ENCODE measurements at regions not wholly inside any gene's neighbourhood (a gene's known extent, or its start where the extent isn't known, plus 50 kb on each side); places are given as distances from the start of the nearest gene placed in this dataset.

- no TSS peak for BruUV-seq (replicated peaks)
- dilution Hi-C loops (cut with HindIII; ENCODE audit: low sequenced_read_pairs, unreplicated experiment): no loop called here
- H3K23ac ChIP-seq (ENCODE audit: low read depth, low read length): no peak overlapping the region
- peaks cover 2% of the 10 kb centered on the region; the same call in 1 of the 2 replicates for H3K4me1 ChIP-seq (ENCODE audit: control insufficient read depth, insufficient read depth, low read length)
- H2BK5ac ChIP-seq (ENCODE audit: low read depth, low read length, poor library complexity, severe bottlenecking): no peak overlapping the region
- H3K9me1 ChIP-seq (ENCODE audit: insufficient read depth, low read length): no peaks in the 10 kb centered on the region
- H3K4me3 ChIP-seq (ENCODE audit: insufficient read depth, low read depth, low read length): no peak overlapping the region
- no peak overlapping the region for H2AK9ac ChIP-seq (replicated peaks; ENCODE audit: low read depth, low read length, poor library complexity)
- whole genome bisulfite sequencing, 2 experiments (ENCODE audit: extremely low coverage in 2 of 2, insufficient read length in 1 of 2): 34% methylated on average over 3 of the region's 6 CpGs; no CpG with 5 or more reads in 1 of the 2 experiments
- H3K56ac ChIP-seq (ENCODE audit: extremely low read depth, insufficient read depth, low read length): no peak overlapping the region
- peak overlapping the region; percentile 54; the same call in 1 of the 2 replicates for H3K14ac ChIP-seq (replicated peaks; ENCODE audit: low read depth, low read length)
- no peaks in the 10 kb centered on the region for H3K36me3 ChIP-seq (ENCODE audit: control insufficient read depth, insufficient read depth, low read length)
- H2BK15ac ChIP-seq (ENCODE audit: low read depth, low read length): no peak overlapping the region
- in situ Hi-C loops (cut with MboI; ENCODE audit: low sequenced_read_pairs): no loop called here
- H2BK20ac ChIP-seq (ENCODE audit: low read depth, low read length): no peak overlapping the region
- H3K9me3 ChIP-seq (ENCODE audit: control insufficient read depth, insufficient read depth, low read length): no peaks in the 10 kb centered on the region
- peak; percentile 60 for ATAC-seq (ENCODE audit: low read depth)
- TF ChIP-seq USF2 (IDR thresholded peaks at IDR 0.05; ENCODE audit: low read depth, low read length): peak; percentile 70; the same call in 1 of the 2 replicates
- 0 out of 2 replicates have a peak, but pooled peaks have one; percentile 19 for TF ChIP-seq BHLHE40 (IDR thresholded peaks at IDR 0.05; ENCODE audit: low read depth, low read length)
- no peak for TF ChIP-seq NFE2L2 (IDR thresholded peaks at IDR 0.05; ENCODE audit: low read depth, low read length)
- TF ChIP-seq CHD1 (IDR thresholded peaks at IDR 0.05; ENCODE audit: low read depth, low read length): no peak
- H3K79me1 ChIP-seq (ENCODE audit: low read depth in 1 of 2, low read length in 2 of 2): no peaks in the 10 kb centered on the region
- H3K9ac ChIP-seq (ENCODE audit: low read depth, low read length): no peak overlapping the region
- no peak overlapping the region for H4K8ac ChIP-seq (ENCODE audit: low read depth in 2 of 2, low read length in 2 of 2)
- DNase-seq: peak; percentile 90
- CTCF ChIA-PET: interaction anchor here (1.4 kb wide), 1 partner anchor 10 kb away, joined by 3 read pairs; no protein-coding TSS in a partner anchor
- no peak overlapping the region for H4K91ac ChIP-seq (ENCODE audit: insufficient read depth, low read depth, low read length)
- no peak overlapping the region for H4K5ac ChIP-seq (ENCODE audit: low read depth, low read length)
- H4K20me1 ChIP-seq (ENCODE audit: insufficient read depth, low read length): no peaks in the 10 kb centered on the region
- no peak overlapping the region for H2AFZ ChIP-seq (replicated peaks; ENCODE audit: low read length, poor library complexity)
- H2BK120ac ChIP-seq (ENCODE audit: low read depth, low read length): no peak overlapping the region
- no peak overlapping the region for H3K27ac ChIP-seq (ENCODE audit: insufficient read depth, low read length)
- no peak overlapping the region for H2AK5ac ChIP-seq (ENCODE audit: low read depth, low read length)
- intact Hi-C loops (cut with micrococcal nuclease): no loop called here
- no peaks in the 10 kb centered on the region for H3K27me3 ChIP-seq (ENCODE audit: control insufficient read depth, insufficient read depth, low read length)
- H3K4me2 ChIP-seq (ENCODE audit: low read depth, low read length): no peak overlapping the region
- no peak overlapping the region for H3K4ac ChIP-seq (ENCODE audit: low read depth, low read length)
- peak overlapping the region; percentile 2; the same call in 1 of the 2 replicates for H3K18ac ChIP-seq (ENCODE audit: low read depth, low read length)
- POLR2A ChIA-PET (ENCODE audit: unreplicated experiment): no interaction called here
These were observed 50.9 kb upstream of the STARD4 start for GRCh38 chr5:111563031-111563822.

Data from IMR-90 (cell line).